D721Med (cell line): ENCODE measurements at regions not wholly inside any gene's neighbourhood (a gene's known extent, or its start where the extent isn't known, plus 50 kb on each side); places are given as distances from the start of the nearest gene placed in this dataset.

Experiments
- DNase-seq: peaks from one replicate; pipeline ENCODE4 v3.0.0; 2011; ENCODE audit warnings: low spot score; ENCODE audit not compliant: insufficient read length
- FAIRE-seq: peaks from 2 replicates; lab custom pipeline; 2011; peaks lifted over from hg19 to GRCh38; lab: Jason Lieb, UNC
- CTCF ChIP-seq: IDR thresholded peaks from 2 replicates; pipeline ENCODE4 v1.5.1; 2012; ENCODE audit warnings: mild to moderate bottlenecking, control low read depth; ENCODE audit not compliant: insufficient read depth; ENCODE audit errors: missing control alignments

- no peak for DNase-seq
- TF ChIP-seq CTCF, result no peak
- FAIRE-seq, result no peak
Measured at GRCh38 chr3:148126956-148127355, 570.7 kb upstream of the AGTR1 start.

- FAIRE-seq, result no peak
- DNase-seq, result no peak
- TF ChIP-seq CTCF, result peak; percentile 53
Measured at GRCh38 chr3:148128136-148128535, 569.6 kb upstream of the AGTR1 start.

GRCh38 chr3:148131990-148132638, 565.6 kb upstream of the AGTR1 start:
- FAIRE-seq (no peak), DNase-seq (no peak)
- no peak for TF ChIP-seq CTCF

- no peak for FAIRE-seq
- no peak for TF ChIP-seq CTCF
- no peak for DNase-seq
Measured at GRCh38 chr3:148136816-148137215, 560.9 kb upstream of the AGTR1 start.

GRCh38 chr3:148146241-148146640, 551.5 kb upstream of the AGTR1 start:
- DNase-seq, result no peak
- TF ChIP-seq CTCF, result no peak
- no peak for FAIRE-seq

GRCh38 chr3:148146947-148147826, 550.5 kb upstream of the AGTR1 start:
- DNase-seq (no peak), FAIRE-seq (no peak)
- TF ChIP-seq CTCF, result no peak

- FAIRE-seq, result no peak
Measured at GRCh38 chr3:148147903-148148302, 549.8 kb upstream of the AGTR1 start.

More at GRCh38 chr3:148147903-148148302, 549.8 kb upstream of the AGTR1 start:
- TF ChIP-seq CTCF, result no peak
- no peak for DNase-seq
